GM12878 (cell line): ENCODE measurements at regions not wholly inside any gene's neighbourhood (a gene's known extent, or its start where the extent isn't known, plus 50 kb on each side); places are given as distances from the start of the nearest gene placed in this dataset.

ENCODE experiments used
- ATAC-seq: fragments of 200-7000 bp; cut with Tn5 transposase; 3 replicates; pipeline ENCODE4 v1.9.1; 2020; ENCODE audit warnings: mild to moderate bottlenecking, moderate library complexity
- BruUV-seq: library from RNA; stranded (reverse); fragments of 400-500 nt; replicated peaks from 2 replicates; lab custom pipeline; 2021; lab: Mats Ljungman, UMichigan
- CTCF ChIA-PET: fragments of 300-600 bp; sonication (Branson Sonifier 250); formaldehyde crosslinking; extraction: SDS; loops from one replicate; lab custom pipeline; 2021; ENCODE audit warnings: inconsistent platforms; lab: Yijun Ruan, JAX
- POLR2A ChIA-PET: fragments of 350-600 bp; formaldehyde crosslinking; extraction: SDS; loops from one replicate; lab custom pipeline; 2021; ENCODE audit warnings: inconsistent platforms; lab: Charles Lee
- RAD21 ChIA-PET: fragments of 300-600 bp; sonication (Branson Sonifier 250); formaldehyde crosslinking; loops from one replicate; lab custom pipeline; 2023; ENCODE audit warnings: antibody characterized with exemption; ENCODE audit not compliant: unreplicated experiment; lab: Charles Lee
- SMC1A ChIA-PET: fragments of 300-600 bp; sonication (Branson Sonifier 250); formaldehyde crosslinking; loops from one replicate; lab custom pipeline; 2023; ENCODE audit not compliant: unreplicated experiment, uncharacterized antibody; lab: Charles Lee
- DNase-seq: peaks from one replicate; pipeline ENCODE4 v3.0.0-alpha.2; 2011; ENCODE audit warnings: low read depth, low spot score
- FAIRE-seq: peaks from 3 replicates; lab custom pipeline; 2011; peaks lifted over from hg19 to GRCh38; lab: Jason Lieb, UNC
- H2AFZ ChIP-seq: 2 replicates; pipeline ENCODE4 v1.6.0; 2011; ENCODE audit warnings: low read depth, low read length, control low read depth; ENCODE audit not compliant: control insufficient read depth
- H3K27ac ChIP-seq: 2 replicates; pipeline ENCODE4 v1.5.1; 2011; ENCODE audit warnings: control low read depth; ENCODE audit not compliant: control insufficient read depth, insufficient read depth
- H3K27me3 ChIP-seq, 2 experiments: replicated peaks in 1 of 2; 2 replicates each; pipeline versions ENCODE4 v1.6.0 to v1.6.1; 2011; ENCODE audit warnings: low read length in 1 of 2; ENCODE audit not compliant: control insufficient read depth in 2 of 2, insufficient read depth in 2 of 2
- H3K36me3 ChIP-seq, 2 experiments: 2 replicates each; pipeline ENCODE4 v1.5.1; 2011; ENCODE audit warnings: low read length in 1 of 2; ENCODE audit not compliant: control insufficient read depth in 2 of 2, insufficient read depth in 2 of 2
- H3K4me1 ChIP-seq: 2 replicates; pipeline ENCODE4 v1.6.1; 2011; ENCODE audit warnings: mild to moderate bottlenecking, low read length, moderate library complexity, mixed read lengths; ENCODE audit not compliant: control insufficient read depth, insufficient read depth
- H3K4me2 ChIP-seq: 2 replicates; pipeline ENCODE4 v1.6.0; 2011; ENCODE audit warnings: control low read depth; ENCODE audit not compliant: control insufficient read depth, insufficient read depth
- H3K4me3 ChIP-seq: fragments of 200-600 bp; sonication (generic); 2 replicates; pipeline ENCODE4 v1.5.1; 2016
- H3K79me2 ChIP-seq: 2 replicates; pipeline ENCODE4 v1.6.0; 2011; ENCODE audit warnings: low read length; ENCODE audit not compliant: control insufficient read depth, insufficient read depth
- H3K9ac ChIP-seq: 2 replicates; pipeline ENCODE4 v1.8.0; 2011; ENCODE audit warnings: low read length, control low read depth, mixed read lengths; ENCODE audit not compliant: control insufficient read depth, insufficient read depth
- H3K9me3 ChIP-seq: replicated peaks from 3 replicates; pipeline ENCODE4 v1.5.1; 2011; ENCODE audit warnings: mild to moderate bottlenecking, low read length; ENCODE audit not compliant: control insufficient read depth, insufficient read depth
- H4K20me1 ChIP-seq: 2 replicates; pipeline ENCODE4 v1.6.0; 2011; ENCODE audit not compliant: control insufficient read depth, insufficient read depth
- ASH2L ChIP-seq: fragments of 300-600, 200-600 bp; sonication (generic); IDR thresholded peaks from 2 replicates; pipeline ENCODE4 v1.6.1; 2017; ENCODE audit warnings: low read depth, mild to moderate bottlenecking, borderline replicate concordance
- IKZF2 ChIP-seq, 2 experiments: fragments of 450-650 bp; IDR thresholded peaks; 2 replicates each; pipeline ENCODE4 v1.6.1; 2017; ENCODE audit warnings: mild to moderate bottlenecking in 2 of 2, moderate library complexity in 2 of 2
- JUNB ChIP-seq: IDR thresholded peaks from 2 replicates; pipeline ENCODE4 v1.6.1; 2016; ENCODE audit warnings: antibody characterized with exemption, mild to moderate bottlenecking
- SMAD1 ChIP-seq: fragments of 450-650 bp; IDR thresholded peaks from 2 replicates; pipeline ENCODE4 v1.6.1; 2018; ENCODE audit warnings: mild to moderate bottlenecking, low read depth; ENCODE audit not compliant: partially characterized antibody
- SREBF2 ChIP-seq: IDR thresholded peaks from 2 replicates; pipeline ENCODE4 v1.6.1; 2012; ENCODE audit warnings: mild to moderate bottlenecking, low read length
- ZBED1 ChIP-seq: IDR thresholded peaks from 2 replicates; pipeline ENCODE4 v1.6.1; 2016; ENCODE audit warnings: borderline replicate concordance
- ZNF384 ChIP-seq: IDR thresholded peaks from 2 replicates; pipeline ENCODE4 v1.6.1; 2012; ENCODE audit warnings: low read depth, mild to moderate bottlenecking, low read length, improper control_type of control experiment, borderline replicate concordance
- ZNF622 ChIP-seq: fragments of 450-650 bp; IDR thresholded peaks from 2 replicates; pipeline ENCODE4 v1.6.1; 2017; ENCODE audit warnings: mild to moderate bottlenecking, inconsistent platforms
- WGBS: methylation state at CpG from one replicate; pipeline ENCODE4 v1.1.6; 2016; ENCODE audit warnings: low lambda C conversion rate; ENCODE audit not compliant: insufficient replicate concordance, insufficient coverage; ENCODE audit errors: missing lambda C conversion rate; 5-methylcytosine and 5-hydroxymethylcytosine counted together
- in situ Hi-C: fragments of 300-500 bp; cut with MboI; formaldehyde crosslinking; loops from 9 replicates; pipeline ENCODE4 v1.14.3; 2018; ENCODE audit warnings: mixed read lengths
- intact Hi-C: fragments of 100-400 bp; cut with micrococcal nuclease; formaldehyde crosslinking; loops from one replicate; pipeline ENCODE4 v1.14.2; 2022; ENCODE audit not compliant: unreplicated experiment
- TF ChIP-seq, protein P1 (sequence below): fragments of 450-650 bp; IDR thresholded peaks from 2 replicates; pipeline ENCODE4 v1.6.1; 2017; ENCODE audit warnings: mild to moderate bottlenecking
- TF ChIP-seq, protein P2 (sequence below): fragments of 450-650 bp; IDR thresholded peaks from 2 replicates; pipeline ENCODE4 v1.6.1; 2017; ENCODE audit warnings: antibody characterized with exemption, mild to moderate bottlenecking, moderate library complexity

DNA sequence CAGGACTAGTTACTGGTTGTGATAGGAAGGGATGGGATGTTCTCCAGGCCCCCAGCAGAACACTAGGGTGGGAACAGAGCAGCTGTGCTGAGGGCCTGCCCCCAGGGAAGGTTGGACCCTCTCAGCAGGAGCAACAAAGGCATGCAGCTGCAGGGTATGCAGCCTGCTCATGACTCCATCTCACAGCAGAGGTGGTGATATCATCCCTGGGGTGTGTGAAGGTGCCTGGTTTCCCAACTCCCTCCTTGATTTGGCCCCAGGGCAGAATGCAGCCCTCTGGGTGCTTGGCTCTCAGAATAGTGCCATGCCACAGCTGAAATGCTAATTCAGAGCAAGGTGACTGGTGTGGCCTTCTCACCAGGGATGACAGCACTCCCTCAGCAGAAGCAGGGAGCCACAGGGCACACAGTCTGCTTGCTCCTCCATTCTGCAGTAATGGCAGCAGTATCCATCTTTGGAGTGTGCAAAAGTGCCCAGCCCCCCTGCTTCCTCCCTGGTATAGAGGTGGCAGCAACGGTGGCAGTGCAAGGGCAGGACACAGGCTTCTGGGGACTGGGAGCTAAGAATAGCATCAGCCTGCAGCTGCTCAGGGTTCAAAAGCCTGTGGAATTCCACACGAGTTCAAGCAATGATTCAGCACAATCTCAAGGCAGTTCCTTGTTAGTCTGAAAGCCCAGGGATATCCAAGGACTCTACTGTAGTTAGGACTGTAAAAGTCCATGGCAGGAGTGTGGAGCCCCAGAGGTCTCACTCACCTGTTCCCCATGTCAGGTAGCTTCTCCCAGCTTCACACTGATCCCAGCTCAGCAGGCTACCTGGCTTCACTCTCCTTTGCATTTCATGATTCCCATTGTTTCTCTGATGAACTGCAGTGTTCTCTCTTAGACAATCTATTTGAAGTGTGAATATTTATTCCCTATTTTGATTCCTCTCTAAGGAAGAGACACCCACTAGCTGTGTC lies 298.1 kb upstream of the FOXG1 start:
- in situ Hi-C loops (no loop called here), intact Hi-C loops (no loop called here)
- POLR2A ChIA-PET: no interaction called here
- ATAC-seq: no peak
- H3K36me3 ChIP-seq: no peaks in the 10 kb centered on the region
- no peak for FAIRE-seq
- no peak overlapping the region for H2AFZ ChIP-seq
- CTCF ChIA-PET: no interaction called here
- H3K79me2 ChIP-seq: no peaks in the 10 kb centered on the region
- H4K20me1 ChIP-seq: no peaks in the 10 kb centered on the region
- SMC1A ChIA-PET: no interaction called here
- H3K4me2 ChIP-seq: no peak overlapping the region
- 0% methylated on average over 2 of the region's 2 CpGs for whole genome bisulfite sequencing
- DNase-seq: no peak
- TF ChIP-seq JUNB (no peak), IKZF2 (IDR thresholded peaks at IDR 0.05) (no peak)
- no peak overlapping the region for H3K4me3 ChIP-seq
- RAD21 ChIA-PET: no interaction called here
- BruUV-seq: no TSS peak
- no peaks in the 10 kb centered on the region; the same call in 2 of the 3 replicates for H3K9me3 ChIP-seq
- H3K9ac ChIP-seq: no peak overlapping the region
- H3K27me3 ChIP-seq: no peaks in the 10 kb centered on the region
- H3K27ac ChIP-seq: no peak overlapping the region
- H3K4me1 ChIP-seq: no peaks in the 10 kb centered on the region

DNA sequence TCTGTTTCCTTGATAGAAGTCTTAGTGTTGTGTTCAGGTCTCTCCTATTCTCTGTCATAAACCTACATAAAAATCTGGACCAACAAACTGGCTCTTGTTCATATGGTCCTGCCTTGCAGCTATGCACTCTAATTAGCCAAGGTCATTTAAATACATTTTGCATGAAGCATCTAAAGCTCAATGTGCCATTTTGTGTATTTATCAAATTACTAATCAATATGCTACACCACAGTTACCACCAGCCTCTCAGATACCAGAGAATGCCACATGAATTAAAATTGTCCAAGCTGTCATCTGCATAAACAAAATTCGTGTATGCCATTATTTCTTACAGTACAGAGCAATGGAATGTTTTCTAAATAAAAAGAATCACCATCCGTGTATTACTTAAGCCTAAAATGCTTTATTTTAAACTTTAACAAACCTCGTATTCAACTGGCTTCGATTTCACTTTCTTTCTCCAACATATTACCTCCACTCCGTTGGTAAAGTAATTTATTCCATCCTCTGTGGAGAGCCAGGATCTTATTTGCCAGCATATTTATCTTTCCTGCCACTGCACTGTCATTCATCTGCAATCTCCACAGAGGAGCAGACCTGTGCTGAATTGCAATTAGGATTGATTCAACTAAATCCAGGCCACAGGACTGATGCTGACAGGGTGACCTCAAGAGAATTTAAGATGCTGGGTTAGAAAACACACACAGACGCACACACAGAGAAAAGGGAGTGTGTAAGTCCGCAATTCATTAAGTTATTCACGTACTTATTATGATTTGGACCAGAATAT lies 284.1 kb upstream of the FOXG1 start:
- ATAC-seq: no peak
- DNase-seq: no peak
- ChIA-PET CTCF (no interaction called here), SMC1A (no interaction called here), RAD21 (no interaction called here), POLR2A (no interaction called here)
- H3K4me2 ChIP-seq: no peak overlapping the region
- H2AFZ ChIP-seq: no peak overlapping the region
- intact Hi-C loops (no loop called here), in situ Hi-C loops (no loop called here)
- WGBS: 10% methylated on average over 8 of the region's 8 CpGs
- H3K4me1 ChIP-seq: no peaks in the 10 kb centered on the region
- no peaks in the 10 kb centered on the region for H4K20me1 ChIP-seq
- H3K9me3 ChIP-seq: no peaks in the 10 kb centered on the region
- H3K36me3 ChIP-seq: no peaks in the 10 kb centered on the region
- H3K9ac ChIP-seq: no peak overlapping the region
- FAIRE-seq: no peak
- no TSS peak for BruUV-seq
- no peaks in the 10 kb centered on the region for H3K27me3 ChIP-seq
- no peaks in the 10 kb centered on the region for H3K79me2 ChIP-seq
- H3K4me3 ChIP-seq: no peak overlapping the region
- no peak overlapping the region for H3K27ac ChIP-seq
- TF ChIP-seq ZBED1: no peak
- no peak for TF ChIP-seq ZNF622
- no peak for TF ChIP-seq SMAD1
- TF ChIP-seq, protein P1, sequence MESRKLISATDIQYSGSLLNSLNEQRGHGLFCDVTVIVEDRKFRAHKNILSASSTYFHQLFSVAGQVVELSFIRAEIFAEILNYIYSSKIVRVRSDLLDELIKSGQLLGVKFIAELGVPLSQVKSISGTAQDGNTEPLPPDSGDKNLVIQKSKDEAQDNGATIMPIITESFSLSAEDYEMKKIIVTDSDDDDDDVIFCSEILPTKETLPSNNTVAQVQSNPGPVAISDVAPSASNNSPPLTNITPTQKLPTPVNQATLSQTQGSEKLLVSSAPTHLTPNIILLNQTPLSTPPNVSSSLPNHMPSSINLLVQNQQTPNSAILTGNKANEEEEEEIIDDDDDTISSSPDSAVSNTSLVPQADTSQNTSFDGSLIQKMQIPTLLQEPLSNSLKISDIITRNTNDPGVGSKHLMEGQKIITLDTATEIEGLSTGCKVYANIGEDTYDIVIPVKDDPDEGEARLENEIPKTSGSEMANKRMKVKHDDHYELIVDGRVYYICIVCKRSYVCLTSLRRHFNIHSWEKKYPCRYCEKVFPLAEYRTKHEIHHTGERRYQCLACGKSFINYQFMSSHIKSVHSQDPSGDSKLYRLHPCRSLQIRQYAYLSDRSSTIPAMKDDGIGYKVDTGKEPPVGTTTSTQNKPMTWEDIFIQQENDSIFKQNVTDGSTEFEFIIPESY: no peak
- no peak for TF ChIP-seq ASH2L
- no peak for TF ChIP-seq ZNF384
- TF ChIP-seq, protein P2, sequence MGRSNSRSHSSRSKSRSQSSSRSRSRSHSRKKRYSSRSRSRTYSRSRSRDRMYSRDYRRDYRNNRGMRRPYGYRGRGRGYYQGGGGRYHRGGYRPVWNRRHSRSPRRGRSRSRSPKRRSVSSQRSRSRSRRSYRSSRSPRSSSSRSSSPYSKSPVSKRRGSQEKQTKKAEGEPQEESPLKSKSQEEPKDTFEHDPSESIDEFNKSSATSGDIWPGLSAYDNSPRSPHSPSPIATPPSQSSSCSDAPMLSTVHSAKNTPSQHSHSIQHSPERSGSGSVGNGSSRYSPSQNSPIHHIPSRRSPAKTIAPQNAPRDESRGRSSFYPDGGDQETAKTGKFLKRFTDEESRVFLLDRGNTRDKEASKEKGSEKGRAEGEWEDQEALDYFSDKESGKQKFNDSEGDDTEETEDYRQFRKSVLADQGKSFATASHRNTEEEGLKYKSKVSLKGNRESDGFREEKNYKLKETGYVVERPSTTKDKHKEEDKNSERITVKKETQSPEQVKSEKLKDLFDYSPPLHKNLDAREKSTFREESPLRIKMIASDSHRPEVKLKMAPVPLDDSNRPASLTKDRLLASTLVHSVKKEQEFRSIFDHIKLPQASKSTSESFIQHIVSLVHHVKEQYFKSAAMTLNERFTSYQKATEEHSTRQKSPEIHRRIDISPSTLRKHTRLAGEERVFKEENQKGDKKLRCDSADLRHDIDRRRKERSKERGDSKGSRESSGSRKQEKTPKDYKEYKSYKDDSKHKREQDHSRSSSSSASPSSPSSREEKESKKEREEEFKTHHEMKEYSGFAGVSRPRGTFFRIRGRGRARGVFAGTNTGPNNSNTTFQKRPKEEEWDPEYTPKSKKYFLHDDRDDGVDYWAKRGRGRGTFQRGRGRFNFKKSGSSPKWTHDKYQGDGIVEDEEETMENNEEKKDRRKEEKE: no peak
- no peak for TF ChIP-seq SREBF2
